KMS-11 (cell line): ENCODE measurements at regions not wholly inside any gene's neighbourhood (a gene's known extent, or its start where the extent isn't known, plus 50 kb on each side); places are given as distances from the start of the nearest gene placed in this dataset.

Experiments
- H2AFZ ChIP-seq: fragments of 200-600 bp; sonication (generic); 2 replicates; pipeline ENCODE4 v1.6.1; 2016; ENCODE audit warnings: antibody characterized with exemption, mixed run types, low read depth
- H3K27ac ChIP-seq: fragments of 200-600 bp; sonication (generic); 2 replicates; pipeline ENCODE4 v1.6.1; 2016; ENCODE audit warnings: mild to moderate bottlenecking, mixed run types
- H3K27me3 ChIP-seq: fragments of 200-600 bp; sonication (generic); 2 replicates; pipeline ENCODE4 v1.6.1; 2017; ENCODE audit warnings: mild to moderate bottlenecking, low read depth, mixed run types, moderate library complexity; ENCODE audit not compliant: insufficient read depth
- H3K36me3 ChIP-seq: fragments of 200-600 bp; sonication (generic); 2 replicates; pipeline ENCODE4 v1.6.1; 2017; ENCODE audit warnings: mild to moderate bottlenecking, mixed run types; ENCODE audit not compliant: insufficient read depth
- H3K4me1 ChIP-seq: fragments of 200-600 bp; sonication (generic); 2 replicates; pipeline ENCODE4 v1.6.1; 2016; ENCODE audit warnings: mild to moderate bottlenecking, low read depth, mixed run types; ENCODE audit not compliant: poor library complexity, severe bottlenecking
- H3K4me2 ChIP-seq: fragments of 200-600 bp; sonication (generic); 2 replicates; pipeline ENCODE4 v1.7.0; 2016; ENCODE audit warnings: mild to moderate bottlenecking, mixed run types
- H3K4me3 ChIP-seq: fragments of 200-600 bp; sonication (generic); IDR thresholded peaks from 2 replicates; pipeline ENCODE4 v1.6.1; 2017; ENCODE audit warnings: low read depth, low read length, mixed read lengths; ENCODE audit not compliant: insufficient read depth
- H3K79me2 ChIP-seq: fragments of 200-600 bp; sonication (generic); 2 replicates; pipeline ENCODE4 v1.6.1; 2016; ENCODE audit warnings: low read depth, mixed run types; ENCODE audit not compliant: insufficient read depth
- H3K9ac ChIP-seq: fragments of 200-600 bp; sonication (generic); 2 replicates; pipeline ENCODE4 v1.6.1; 2016; ENCODE audit warnings: mild to moderate bottlenecking, mixed run types
- H4K20me1 ChIP-seq: fragments of 200-600 bp; sonication (generic); 2 replicates; pipeline ENCODE4 v1.6.1; 2016; ENCODE audit warnings: mild to moderate bottlenecking, mixed run types; ENCODE audit not compliant: insufficient read depth
- TF ChIP-seq, protein P1 (sequence below): fragments of 200-600 bp; sonication (generic); conservative IDR thresholded peaks from 2 replicates; pipeline ENCODE4 v1.6.1; 2017; ENCODE audit warnings: low read depth, mild to moderate bottlenecking, antibody characterized with exemption, low read length, moderate library complexity, mixed read lengths

DNA sequence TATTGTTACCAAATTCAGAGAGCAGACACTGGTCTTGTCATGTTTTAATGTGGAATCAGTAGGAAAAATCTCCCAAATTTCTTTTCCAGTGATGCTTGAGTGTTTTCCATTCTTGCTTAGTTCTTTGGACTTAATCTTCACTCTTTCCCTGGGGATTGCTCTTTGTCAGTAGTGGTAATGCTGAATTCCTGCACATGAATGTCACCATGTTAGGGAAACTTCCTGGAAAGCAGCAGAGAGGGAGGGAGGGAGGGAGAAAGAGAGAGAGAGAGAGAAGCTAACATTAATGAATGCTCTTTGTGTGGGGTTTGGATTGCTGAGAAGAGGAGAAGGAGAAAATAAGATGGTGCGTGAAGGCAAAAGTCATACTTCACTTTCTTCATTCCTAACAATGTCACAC lies 295.3 kb upstream of the COBL start:
- H3K36me3 ChIP-seq: no peaks in the 10 kb centered on the region
- TF ChIP-seq, protein P1, sequence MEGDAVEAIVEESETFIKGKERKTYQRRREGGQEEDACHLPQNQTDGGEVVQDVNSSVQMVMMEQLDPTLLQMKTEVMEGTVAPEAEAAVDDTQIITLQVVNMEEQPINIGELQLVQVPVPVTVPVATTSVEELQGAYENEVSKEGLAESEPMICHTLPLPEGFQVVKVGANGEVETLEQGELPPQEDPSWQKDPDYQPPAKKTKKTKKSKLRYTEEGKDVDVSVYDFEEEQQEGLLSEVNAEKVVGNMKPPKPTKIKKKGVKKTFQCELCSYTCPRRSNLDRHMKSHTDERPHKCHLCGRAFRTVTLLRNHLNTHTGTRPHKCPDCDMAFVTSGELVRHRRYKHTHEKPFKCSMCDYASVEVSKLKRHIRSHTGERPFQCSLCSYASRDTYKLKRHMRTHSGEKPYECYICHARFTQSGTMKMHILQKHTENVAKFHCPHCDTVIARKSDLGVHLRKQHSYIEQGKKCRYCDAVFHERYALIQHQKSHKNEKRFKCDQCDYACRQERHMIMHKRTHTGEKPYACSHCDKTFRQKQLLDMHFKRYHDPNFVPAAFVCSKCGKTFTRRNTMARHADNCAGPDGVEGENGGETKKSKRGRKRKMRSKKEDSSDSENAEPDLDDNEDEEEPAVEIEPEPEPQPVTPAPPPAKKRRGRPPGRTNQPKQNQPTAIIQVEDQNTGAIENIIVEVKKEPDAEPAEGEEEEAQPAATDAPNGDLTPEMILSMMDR: no peak
- no peak overlapping the region for H3K4me2 ChIP-seq
- H3K4me3 ChIP-seq: no peak overlapping the region
- no peak overlapping the region for H3K9ac ChIP-seq
- no peaks in the 10 kb centered on the region for H3K27me3 ChIP-seq
- no peak overlapping the region for H2AFZ ChIP-seq
- no peaks in the 10 kb centered on the region for H4K20me1 ChIP-seq
- no peak overlapping the region for H3K27ac ChIP-seq
- no peaks in the 10 kb centered on the region for H3K79me2 ChIP-seq
- no peaks in the 10 kb centered on the region for H3K4me1 ChIP-seq

DNA sequence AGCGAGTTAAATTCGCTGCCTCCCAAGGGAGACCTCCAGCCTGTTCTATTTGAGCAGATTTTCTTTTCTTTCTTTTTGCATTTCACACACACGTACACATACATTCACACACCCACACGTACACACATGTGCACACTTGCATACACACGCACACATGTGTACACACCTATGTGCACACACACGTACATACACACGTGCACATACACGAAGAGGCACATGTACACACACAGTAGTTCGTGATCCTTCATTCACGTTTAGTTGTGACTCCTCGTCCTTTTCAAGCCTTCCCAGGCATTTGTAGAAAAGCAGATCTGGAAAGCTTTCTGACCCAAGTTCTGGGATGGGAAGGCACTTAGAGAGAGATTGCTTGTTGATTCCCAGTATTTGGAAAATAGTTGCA lies 290.8 kb upstream of the COBL start:
- Histone ChIP-seq H3K27me3 (no peaks in the 10 kb centered on the region), H3K9ac (no peak overlapping the region), H3K4me2 (no peak overlapping the region), H3K27ac (no peak overlapping the region), H3K36me3 (no peaks in the 10 kb centered on the region), H2AFZ (no peak overlapping the region), H3K79me2 (no peaks in the 10 kb centered on the region), H3K4me3 (no peak overlapping the region), H3K4me1 (no peaks in the 10 kb centered on the region), H4K20me1 (no peaks in the 10 kb centered on the region)
- TF ChIP-seq, protein P1: no peak

GRCh38 chr7:51606601-51607154 lies 290.1 kb upstream of the COBL start:
- no peaks in the 10 kb centered on the region for H3K79me2 ChIP-seq
- H3K27me3 ChIP-seq: no peaks in the 10 kb centered on the region
- H3K36me3 ChIP-seq: no peaks in the 10 kb centered on the region
- H3K4me2 ChIP-seq: no peak overlapping the region
- H2AFZ ChIP-seq: no peak overlapping the region
- TF ChIP-seq, protein P1: no peak
- no peak overlapping the region for H3K9ac ChIP-seq
- H4K20me1 ChIP-seq: no peaks in the 10 kb centered on the region
- no peak overlapping the region for H3K27ac ChIP-seq
- no peaks in the 10 kb centered on the region for H3K4me1 ChIP-seq
- H3K4me3 ChIP-seq: no peak overlapping the region

DNA sequence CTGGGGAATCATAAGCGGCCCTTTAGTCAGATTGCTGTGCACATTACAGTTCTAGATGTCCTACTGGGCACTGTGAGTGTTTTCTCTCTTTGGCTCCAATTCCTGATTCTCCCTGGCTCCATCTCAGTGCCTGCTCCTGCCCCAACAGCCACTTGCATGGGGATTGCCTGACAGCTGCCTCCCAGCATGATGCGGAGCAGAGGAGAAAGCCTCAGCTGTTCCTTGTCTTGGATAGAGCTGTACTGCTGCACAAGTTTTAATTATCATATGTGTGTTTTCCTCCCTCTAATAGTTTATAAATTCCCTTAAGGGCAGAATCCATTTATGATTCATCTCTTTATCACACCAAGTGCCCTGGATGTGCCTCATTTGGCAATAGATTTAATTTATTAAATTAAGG lies 285.8 kb upstream of the COBL start:
- Histone ChIP-seq H3K9ac (no peak overlapping the region), H3K4me3 (no peak overlapping the region), H3K36me3 (no peaks in the 10 kb centered on the region), H3K4me1 (no peaks in the 10 kb centered on the region), H3K4me2 (no peak overlapping the region), H3K27ac (no peak overlapping the region), H3K27me3 (no peaks in the 10 kb centered on the region), H4K20me1 (no peaks in the 10 kb centered on the region), H2AFZ (no peak overlapping the region), H3K79me2 (no peaks in the 10 kb centered on the region)
- TF ChIP-seq, protein P1: no peak
